ENCODE measurements at regions not wholly inside any gene's neighbourhood (a gene's known extent, or its start where the extent isn't known, plus 50 kb on each side); places are given as distances from the start of the nearest gene placed in this dataset.

- no peak for TF ChIP-seq CTCF (IDR thresholded peaks at IDR 0.05; ENCODE audit: low read depth, low read length, missing input control)
Observed at GRCh38 chr3:36647423-36647853, 116.9 kb downstream of the DCLK3 start (continued).

- no peak for DNase-seq (ENCODE audit: low spot score)
- no peaks in the 10 kb centered on the region for H3K27me3 ChIP-seq (ENCODE audit: control insufficient read depth in 4 of 4, insufficient read depth in 4 of 4, low read length in 3 of 4)
- 83% methylated on average over 8 of the region's 8 CpGs for WGBS
- no peaks in the 10 kb centered on the region for H3K36me3 ChIP-seq (ENCODE audit: control insufficient read depth in 4 of 4, insufficient read depth in 3 of 4, low read depth in 1 of 4, low read length in 3 of 4)
- H3K9me3 ChIP-seq (ENCODE audit: control insufficient read depth in 4 of 4, low read length in 3 of 4) = no peaks in the 10 kb centered on the region
- H3K4me1 ChIP-seq (ENCODE audit: control insufficient read depth in 4 of 4, insufficient read depth in 4 of 4, low read length in 3 of 4) = no peaks in the 10 kb centered on the region
- H3K9ac ChIP-seq (ENCODE audit: low read depth in 1 of 2, low read length in 2 of 2) = no peak overlapping the region
- TF ChIP-seq HNF4A (conservative IDR thresholded peaks at IDR 0.05) = no peak
- TF ChIP-seq FOXA1 (IDR thresholded peaks at IDR 0.05) = no peak
- no peak for TF ChIP-seq JUND (IDR thresholded peaks at IDR 0.05)
- no peak for TF ChIP-seq RAD21 (IDR thresholded peaks at IDR 0.05)
- no peak for TF ChIP-seq MAX (IDR thresholded peaks at IDR 0.05)
- no peak for TF ChIP-seq HNF4G (IDR thresholded peaks at IDR 0.05)
- no peak for TF ChIP-seq YY1 (IDR thresholded peaks at IDR 0.05)
- no peak for TF ChIP-seq CTCF (IDR thresholded peaks at IDR 0.05; ENCODE audit: low read depth, low read length, missing input control)
- TF ChIP-seq RXRA (IDR thresholded peaks at IDR 0.05) = no peak
- TF ChIP-seq EGR1 (IDR thresholded peaks at IDR 0.05; ENCODE audit: low read depth in 2 of 2) = no peak
- TF ChIP-seq GABPA (IDR thresholded peaks at IDR 0.05 in 1 of 2, conservative IDR thresholded peaks at IDR 0.05 in 1 of 2) = no peak
- no peak for TF ChIP-seq ATF3 (IDR thresholded peaks at IDR 0.05)
- TF ChIP-seq TAF1 (conservative IDR thresholded peaks at IDR 0.05) = no peak
- TF ChIP-seq REST (IDR thresholded peaks at IDR 0.05) = no peak
- no peak for TF ChIP-seq ZBTB33 (IDR thresholded peaks at IDR 0.05)
- TF ChIP-seq SP1 (IDR thresholded peaks at IDR 0.05) = no peak
- TF ChIP-seq NR2F2 (IDR thresholded peaks at IDR 0.05) = no peak
- TF ChIP-seq FOXA2 (IDR thresholded peaks at IDR 0.05) = no peak
- H3K27ac ChIP-seq (ENCODE audit: low read depth in 1 of 2, low read length in 2 of 2) = no peak overlapping the region
- no peak overlapping the region for H3K4me3 ChIP-seq (ENCODE audit: low read depth in 1 of 3, low read length in 3 of 3)
Observed at GRCh38 chr3:36643192-36643591, 121.2 kb downstream of the DCLK3 start.
